Erythroblast (primary cell): ENCODE measurements at regions not wholly inside any gene's neighbourhood (a gene's known extent, or its start where the extent isn't known, plus 50 kb on each side); places are given as distances from the start of the nearest gene placed in this dataset.

ENCODE experiments used
- GATA1 ChIP-seq: IDR thresholded peaks from 2 replicates; pipeline ENCODE4 v1.6.1; 2011; ENCODE audit warnings: low read depth, mild to moderate bottlenecking, control low read depth, low read length, moderate library complexity
- POLR2A ChIP-seq: IDR thresholded peaks from 2 replicates; pipeline ENCODE4 v1.6.1; 2011; ENCODE audit warnings: mild to moderate bottlenecking, low read length

DNA sequence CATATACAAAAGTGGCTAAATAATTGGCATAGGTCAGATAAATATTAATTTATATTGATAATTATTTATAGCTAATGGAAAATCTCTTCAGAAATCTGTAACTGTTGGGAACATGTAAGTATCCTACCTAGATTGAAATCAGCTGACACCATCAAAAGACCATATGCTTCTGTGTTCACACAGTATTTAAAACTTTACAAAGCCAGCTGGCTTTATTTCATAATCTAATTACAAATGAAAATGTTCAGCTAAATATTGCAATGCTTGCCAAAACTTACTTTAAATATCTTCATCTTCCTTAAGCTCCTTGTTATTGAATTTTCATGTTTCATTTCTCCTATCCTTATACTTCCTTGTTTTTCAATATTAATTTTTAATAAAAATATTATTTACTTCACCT, 190.9 kb upstream of the DOK6 start:
- TF ChIP-seq POLR2A (no peak), GATA1 (no peak)
